Muscle layer of duodenum (tissue), 2 donors: ENCODE measurements at regions not wholly inside any gene's neighbourhood (a gene's known extent, or its start where the extent isn't known, plus 50 kb on each side); places are given as distances from the start of the nearest gene placed in this dataset.

Experiments
- H3K27ac ChIP-seq: one replicate; pipeline ENCODE4 v1.7.0; 2013; ENCODE audit warnings: mild to moderate bottlenecking, low read length
- H3K27me3 ChIP-seq: one replicate; pipeline ENCODE4 v1.7.0; 2013; ENCODE audit warnings: low read depth, mild to moderate bottlenecking, control low read depth, low read length
- H3K36me3 ChIP-seq, 2 donors: one replicate each; pipeline ENCODE4 v1.7.0; 2013; ENCODE audit warnings: low read length in 2 of 2, control low read depth in 1 of 2, mild to moderate bottlenecking in 1 of 2; ENCODE audit not compliant: insufficient read depth in 2 of 2, control insufficient read depth in 1 of 2
- H3K4me1 ChIP-seq, 2 donors: one replicate each; pipeline ENCODE4 v1.7.0; 2013; ENCODE audit warnings: low read length in 2 of 2, mild to moderate bottlenecking in 2 of 2, control low read depth in 1 of 2, moderate library complexity in 1 of 2; ENCODE audit not compliant: insufficient read depth in 2 of 2, control insufficient read depth in 1 of 2
- H3K4me3 ChIP-seq, 2 donors: one replicate each; pipeline ENCODE4 v1.7.0; 2013; ENCODE audit warnings: low read length in 2 of 2, low read depth in 1 of 2, mild to moderate bottlenecking in 1 of 2
- H3K9me3 ChIP-seq, 2 donors: one replicate each; pipeline ENCODE4 v1.7.0; 2013; ENCODE audit warnings: low read length in 2 of 2, control low read depth in 1 of 2, mild to moderate bottlenecking in 1 of 2; ENCODE audit not compliant: control insufficient read depth in 1 of 2
- donor health status: healthy.

GRCh38 chr2:203789618-203790017 lies 78.0 kb upstream of the CTLA4 start:
- H3K9me3 ChIP-seq, result no peaks in the 10 kb centered on the region
- H3K27ac ChIP-seq, result no peak overlapping the region
- H3K27me3 ChIP-seq, result no peaks in the 10 kb centered on the region

GRCh38 chr2:203790134-203790852 lies 77.3 kb upstream of the CTLA4 start:
- Histone ChIP-seq H3K4me3 (no peak overlapping the region), H3K4me1 (no peaks in the 10 kb centered on the region), H3K9me3 (no peaks in the 10 kb centered on the region), H3K36me3 (no peaks in the 10 kb centered on the region), H3K27me3 (no peaks in the 10 kb centered on the region), H3K27ac (no peak overlapping the region)

More at GRCh38 chr2:203789618-203790017, 78.0 kb upstream of the CTLA4 start:
- H3K4me3 ChIP-seq, result no peak overlapping the region
- H3K4me1 ChIP-seq, result no peaks in the 10 kb centered on the region
- H3K36me3 ChIP-seq, result no peaks in the 10 kb centered on the region

- Histone ChIP-seq H3K27ac (no peak overlapping the region), H3K4me1 (no peaks in the 10 kb centered on the region), H3K9me3 (no peaks in the 10 kb centered on the region), H3K4me3 (no peak overlapping the region), H3K27me3 (no peaks in the 10 kb centered on the region), H3K36me3 (no peaks in the 10 kb centered on the region)
These were observed 71.1 kb upstream of the CTLA4 start for GRCh38 chr2:203796248-203797010.

GRCh38 chr2:203797276-203797675 lies 70.3 kb upstream of the CTLA4 start:
- no peak overlapping the region for H3K4me3 ChIP-seq
- H3K4me1 ChIP-seq, result no peaks in the 10 kb centered on the region
- H3K27me3 ChIP-seq, result no peaks in the 10 kb centered on the region
- H3K27ac ChIP-seq, result no peak overlapping the region
- no peaks in the 10 kb centered on the region for H3K9me3 ChIP-seq
- H3K36me3 ChIP-seq, result no peaks in the 10 kb centered on the region

- H3K27ac ChIP-seq, result no peak overlapping the region
- H3K27me3 ChIP-seq, result no peaks in the 10 kb centered on the region
- no peak overlapping the region for H3K4me3 ChIP-seq
- no peaks in the 10 kb centered on the region for H3K9me3 ChIP-seq
- no peaks in the 10 kb centered on the region for H3K4me1 ChIP-seq
- H3K36me3 ChIP-seq, result no peaks in the 10 kb centered on the region
These were observed 69.9 kb upstream of the CTLA4 start for GRCh38 chr2:203797712-203798111.

GRCh38 chr2:203798296-203799087 lies 69.1 kb upstream of the CTLA4 start:
- Histone ChIP-seq H3K4me1 (no peaks in the 10 kb centered on the region), H3K27me3 (no peaks in the 10 kb centered on the region), H3K27ac (no peak overlapping the region), H3K4me3 (no peak overlapping the region), H3K36me3 (peaks cover 0 to 5% of the 10 kb centered on the region in 2 donors), H3K9me3 (no peaks in the 10 kb centered on the region)

GRCh38 chr2:203799908-203800307 lies 67.7 kb upstream of the CTLA4 start:
- H3K27ac ChIP-seq, result no peak overlapping the region
- H3K4me3 ChIP-seq, result no peak overlapping the region
- no peaks in the 10 kb centered on the region for H3K9me3 ChIP-seq
- H3K36me3 ChIP-seq, result peaks cover 0 to 10% of the 10 kb centered on the region in 2 donors
- H3K27me3 ChIP-seq, result no peaks in the 10 kb centered on the region
- H3K4me1 ChIP-seq, result no peaks in the 10 kb centered on the region

- Histone ChIP-seq H3K9me3 (peaks cover 0 to 1% of the 10 kb centered on the region in 2 donors), H3K4me3 (no peak overlapping the region), H3K4me1 (no peaks in the 10 kb centered on the region), H3K27ac (no peak overlapping the region), H3K36me3 (peaks cover 0 to 10% of the 10 kb centered on the region in 2 donors), H3K27me3 (no peaks in the 10 kb centered on the region)
These were observed 66.8 kb upstream of the CTLA4 start for GRCh38 chr2:203800783-203801182.

GRCh38 chr2:203802342-203803052 lies 65.1 kb upstream of the CTLA4 start:
- H3K4me3 ChIP-seq, result no peak overlapping the region
- no peaks in the 10 kb centered on the region for H3K4me1 ChIP-seq
- H3K9me3 ChIP-seq, result peaks cover 0 to 4% of the 10 kb centered on the region in 2 donors
- no peak overlapping the region for H3K27ac ChIP-seq
- peaks cover 0 to 10% of the 10 kb centered on the region in 2 donors for H3K36me3 ChIP-seq
- H3K27me3 ChIP-seq, result no peaks in the 10 kb centered on the region

GRCh38 chr2:203803053-203803429 lies 64.5 kb upstream of the CTLA4 start:
- peaks cover 0 to 10% of the 10 kb centered on the region in 2 donors for H3K36me3 ChIP-seq
- no peaks in the 10 kb centered on the region for H3K4me1 ChIP-seq
- H3K9me3 ChIP-seq, result peaks cover 0 to 4% of the 10 kb centered on the region in 2 donors
- H3K4me3 ChIP-seq, result no peak overlapping the region
- H3K27ac ChIP-seq, result no peak overlapping the region
- no peaks in the 10 kb centered on the region for H3K27me3 ChIP-seq

GRCh38 chr2:203804070-203804469 lies 63.5 kb upstream of the CTLA4 start:
- no peak overlapping the region for H3K27ac ChIP-seq
- peaks cover 0 to 4% of the 10 kb centered on the region in 2 donors for H3K9me3 ChIP-seq
- no peaks in the 10 kb centered on the region for H3K4me1 ChIP-seq
- no peak overlapping the region for H3K4me3 ChIP-seq
- H3K36me3 ChIP-seq, result peaks cover 0 to 10% of the 10 kb centered on the region in 2 donors
- H3K27me3 ChIP-seq, result no peaks in the 10 kb centered on the region
